ENCODE measurements at regions not wholly inside any gene's neighbourhood (a gene's known extent, or its start where the extent isn't known, plus 50 kb on each side); places are given as distances from the start of the nearest gene placed in this dataset.

- TF ChIP-seq EZH2 (IDR thresholded peaks at IDR 0.05; ENCODE audit: borderline replicate concordance, low read depth, low read length, severe bottlenecking) (no peak), POLR2A (IDR thresholded peaks at IDR 0.05; ENCODE audit: low read depth, low read length) (no peak)
These were observed 363.5 kb downstream of the GRB14 start for GRCh38 chr2:164257742-164258141.

Data from endothelial cell of umbilical vein (primary cell).